LNCaP clone FGC (cell line): ENCODE measurements at regions not wholly inside any gene's neighbourhood (a gene's known extent, or its start where the extent isn't known, plus 50 kb on each side); places are given as distances from the start of the nearest gene placed in this dataset.

Experiments used
- DNase-seq: peaks from one replicate; pipeline ENCODE4 v3.0.0-alpha.2; 2011; ENCODE audit warnings: low read depth
- H3K4me3 ChIP-seq: 2 replicates; pipeline ENCODE4 v1.5.1; 2011; ENCODE audit warnings: mild to moderate bottlenecking, low read depth, low read length, control low read depth
- TF ChIP-seq, protein P1 (sequence below): IDR thresholded peaks from 2 replicates; pipeline ENCODE4 v1.5.1; 2012; ENCODE audit warnings: mild to moderate bottlenecking; ENCODE audit not compliant: control insufficient read depth, insufficient read depth; ENCODE audit errors: extremely low read depth

DNA sequence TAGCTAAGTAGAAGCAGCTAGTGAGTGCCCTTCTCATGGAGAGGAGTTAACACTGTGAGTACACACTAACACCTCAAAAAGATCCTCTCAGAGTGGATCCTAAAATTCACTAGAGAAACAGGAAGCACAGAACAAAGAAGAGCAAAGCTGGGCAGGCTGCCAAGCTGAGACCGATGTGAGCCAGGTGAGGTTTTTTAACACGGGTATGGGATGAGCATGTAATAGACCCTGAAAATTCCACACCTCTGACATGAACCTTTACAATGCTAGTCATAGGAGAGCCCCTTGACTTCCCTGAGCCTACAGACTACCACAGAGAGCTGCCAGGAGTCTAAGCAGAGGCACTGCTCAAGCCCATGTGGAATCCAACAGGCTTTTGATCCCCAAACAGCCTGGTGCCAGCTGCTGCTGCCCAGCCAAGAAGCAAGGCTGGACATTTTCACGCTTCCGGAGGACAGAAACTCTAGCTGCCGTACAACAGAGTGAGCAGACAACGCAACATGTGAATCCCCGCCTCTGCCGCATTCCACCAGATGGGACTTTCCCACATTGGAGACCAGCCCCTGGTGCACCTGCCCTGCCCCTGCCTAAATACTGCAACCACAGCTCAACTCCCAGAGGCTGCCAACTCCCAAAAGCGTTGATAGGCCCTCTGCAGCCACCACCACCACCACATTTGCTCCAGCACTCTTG lies 280.8 kb downstream of the CDH10 start:
- TF ChIP-seq, protein P1, sequence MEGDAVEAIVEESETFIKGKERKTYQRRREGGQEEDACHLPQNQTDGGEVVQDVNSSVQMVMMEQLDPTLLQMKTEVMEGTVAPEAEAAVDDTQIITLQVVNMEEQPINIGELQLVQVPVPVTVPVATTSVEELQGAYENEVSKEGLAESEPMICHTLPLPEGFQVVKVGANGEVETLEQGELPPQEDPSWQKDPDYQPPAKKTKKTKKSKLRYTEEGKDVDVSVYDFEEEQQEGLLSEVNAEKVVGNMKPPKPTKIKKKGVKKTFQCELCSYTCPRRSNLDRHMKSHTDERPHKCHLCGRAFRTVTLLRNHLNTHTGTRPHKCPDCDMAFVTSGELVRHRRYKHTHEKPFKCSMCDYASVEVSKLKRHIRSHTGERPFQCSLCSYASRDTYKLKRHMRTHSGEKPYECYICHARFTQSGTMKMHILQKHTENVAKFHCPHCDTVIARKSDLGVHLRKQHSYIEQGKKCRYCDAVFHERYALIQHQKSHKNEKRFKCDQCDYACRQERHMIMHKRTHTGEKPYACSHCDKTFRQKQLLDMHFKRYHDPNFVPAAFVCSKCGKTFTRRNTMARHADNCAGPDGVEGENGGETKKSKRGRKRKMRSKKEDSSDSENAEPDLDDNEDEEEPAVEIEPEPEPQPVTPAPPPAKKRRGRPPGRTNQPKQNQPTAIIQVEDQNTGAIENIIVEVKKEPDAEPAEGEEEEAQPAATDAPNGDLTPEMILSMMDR, result no peak
- H3K4me3 ChIP-seq, result no peak overlapping the region
- DNase-seq, result no peak

- TF ChIP-seq, protein P1, result no peak
- H3K4me3 ChIP-seq, result no peak overlapping the region
- DNase-seq, result no peak
Measured at GRCh38 chr5:24364711-24365110, 280.1 kb downstream of the CDH10 start.

GRCh38 chr5:24365406-24365805 lies 279.4 kb downstream of the CDH10 start:
- DNase-seq, result no peak
- H3K4me3 ChIP-seq, result no peak overlapping the region
- TF ChIP-seq, protein P1, result no peak

DNA sequence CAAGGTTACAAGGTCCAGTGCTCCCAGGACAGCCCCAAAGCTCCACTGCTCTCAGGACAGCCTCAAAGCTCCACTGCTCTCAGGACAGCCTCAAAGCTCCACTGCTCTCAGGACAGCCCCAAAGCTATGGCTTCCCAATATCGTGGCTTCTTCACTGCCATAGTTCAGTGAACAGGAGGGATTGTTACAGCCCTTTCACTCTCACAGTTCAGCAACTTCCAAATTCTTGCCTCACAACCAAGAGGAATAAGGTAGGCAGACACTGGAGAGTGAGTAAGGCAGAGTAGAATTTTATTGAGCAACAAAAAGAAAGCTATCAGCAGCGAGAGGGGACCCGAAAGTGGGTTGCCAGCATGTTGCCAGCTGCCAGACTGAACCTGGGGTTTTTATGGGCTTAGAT lies 277.6 kb downstream of the CDH10 start:
- H3K4me3 ChIP-seq, result no peak overlapping the region
- TF ChIP-seq, protein P1, result no peak
- DNase-seq, result no peak

DNA sequence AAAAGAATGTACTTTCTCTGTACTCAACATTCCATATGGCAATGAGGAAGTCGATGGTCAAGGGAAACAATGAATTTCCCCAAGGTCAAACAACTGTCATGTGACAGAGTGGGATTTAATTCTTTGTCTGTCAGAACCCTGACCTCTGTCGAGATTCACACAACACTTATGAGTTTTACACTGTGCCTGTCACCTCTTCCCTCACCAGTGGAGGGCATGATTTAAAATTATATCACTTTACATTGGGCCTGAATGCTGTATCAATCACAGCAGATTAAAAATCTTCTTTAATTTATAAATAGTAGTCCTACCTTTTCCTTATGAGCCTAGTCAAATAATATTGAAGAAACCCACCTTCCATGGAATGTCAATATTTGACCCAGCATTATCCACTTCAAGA lies 276.7 kb downstream of the CDH10 start:
- no peak overlapping the region for H3K4me3 ChIP-seq
- TF ChIP-seq, protein P1, result peak; percentile 38; the same call in 1 of the 2 replicates
- DNase-seq, result no peak

DNA sequence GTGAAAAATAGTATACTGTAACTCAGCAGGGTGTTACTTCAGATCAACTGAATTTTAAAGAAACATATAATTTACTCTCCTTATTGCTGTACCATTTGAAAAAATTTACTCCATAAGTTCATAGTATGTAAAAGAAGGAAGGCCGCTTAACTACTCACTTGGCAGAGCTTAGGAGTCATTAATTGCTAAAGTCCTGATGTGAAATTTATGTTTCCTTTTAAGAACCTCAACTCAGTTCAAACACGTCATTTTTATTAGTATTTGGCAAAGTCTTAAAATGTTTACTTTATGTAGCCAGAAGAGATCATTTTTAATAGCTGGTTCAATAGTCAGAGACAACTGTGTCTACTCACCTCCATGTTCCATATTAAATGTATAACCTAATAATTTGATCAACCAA lies 268.6 kb downstream of the CDH10 start:
- H3K4me3 ChIP-seq, result no peak overlapping the region
- TF ChIP-seq, protein P1, result no peak
- peak; percentile 39 for DNase-seq

- H3K4me3 ChIP-seq, result no peak overlapping the region
- no peak for DNase-seq
- TF ChIP-seq, protein P1, result no peak
Measured at GRCh38 chr5:24376616-24377015, 268.2 kb downstream of the CDH10 start.
